HepG2 (cell line): ENCODE measurements at regions not wholly inside any gene's neighbourhood (a gene's known extent, or its start where the extent isn't known, plus 50 kb on each side); places are given as distances from the start of the nearest gene placed in this dataset.

Experiments used
- ESRRA ChIP-seq: sonication (generic); formaldehyde crosslinking; IDR thresholded peaks from 2 replicates; pipeline ENCODE4 v1.5.1; 2020; ENCODE audit warnings: mild to moderate bottlenecking, low read depth, missing genetic modification reagents
- JUND ChIP-seq: sonication (generic); formaldehyde crosslinking; IDR thresholded peaks from 2 replicates; pipeline ENCODE4 v1.8.0; 2022; ENCODE audit warnings: mild to moderate bottlenecking, missing genetic modification reagents
- KDM1A ChIP-seq: IDR thresholded peaks from 2 replicates; pipeline ENCODE4 v1.6.1; 2016; ENCODE audit warnings: missing compliant biosample characterization
- KLF6 ChIP-seq: IDR thresholded peaks from 2 replicates; pipeline ENCODE4 v1.8.0; 2016; ENCODE audit warnings: missing biosample characterization, missing genetic modification reagents
- NR2F1 ChIP-seq, 2 experiments: fragments of 450-650 bp in 1 of 2; formaldehyde crosslinking in 1 of 2; IDR thresholded peaks; 2 replicates each; pipeline versions ENCODE4 v1.5.0 to v1.6.1; 2016 to 2020; ENCODE audit warnings: mild to moderate bottlenecking in 1 of 2, missing compliant biosample characterization in 1 of 2, missing genetic modification reagents in 1 of 2, moderate library complexity in 1 of 2
- SMC3 ChIP-seq: IDR thresholded peaks from 2 replicates; pipeline ENCODE4 v1.6.1; 2011; ENCODE audit warnings: low read length, improper control_type of control experiment
- ZFP36 ChIP-seq: fragments of 150-350 bp; IDR thresholded peaks from 2 replicates; pipeline ENCODE4 v1.6.1; 2018; ENCODE audit warnings: borderline replicate concordance, low read length, low read depth; ENCODE audit not compliant: partially characterized antibody
- ZNF619 ChIP-seq: sonication (generic); formaldehyde crosslinking; IDR thresholded peaks from 2 replicates; pipeline ENCODE4 v1.4.0; 2020; ENCODE audit warnings: mild to moderate bottlenecking, missing genetic modification reagents
- ZNF839 ChIP-seq: sonication (generic); formaldehyde crosslinking; IDR thresholded peaks from 2 replicates; pipeline ENCODE4 v1.4.0; 2020; ENCODE audit warnings: missing genetic modification reagents, mild to moderate bottlenecking, borderline replicate concordance
- TF ChIP-seq, protein P1 (sequence below): IDR thresholded peaks from 2 replicates; pipeline ENCODE4 v1.6.1; 2012; ENCODE audit warnings: inconsistent platforms
- TF ChIP-seq, protein P2 (sequence below): sonication (generic); formaldehyde crosslinking; IDR thresholded peaks from 2 replicates; pipeline ENCODE4 v1.9.0; 2021; ENCODE audit warnings: missing genetic modification reagents, borderline replicate concordance

- TF ChIP-seq, protein P1, sequence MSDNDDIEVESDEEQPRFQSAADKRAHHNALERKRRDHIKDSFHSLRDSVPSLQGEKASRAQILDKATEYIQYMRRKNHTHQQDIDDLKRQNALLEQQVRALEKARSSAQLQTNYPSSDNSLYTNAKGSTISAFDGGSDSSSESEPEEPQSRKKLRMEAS = no peak
- TF ChIP-seq, protein P2, sequence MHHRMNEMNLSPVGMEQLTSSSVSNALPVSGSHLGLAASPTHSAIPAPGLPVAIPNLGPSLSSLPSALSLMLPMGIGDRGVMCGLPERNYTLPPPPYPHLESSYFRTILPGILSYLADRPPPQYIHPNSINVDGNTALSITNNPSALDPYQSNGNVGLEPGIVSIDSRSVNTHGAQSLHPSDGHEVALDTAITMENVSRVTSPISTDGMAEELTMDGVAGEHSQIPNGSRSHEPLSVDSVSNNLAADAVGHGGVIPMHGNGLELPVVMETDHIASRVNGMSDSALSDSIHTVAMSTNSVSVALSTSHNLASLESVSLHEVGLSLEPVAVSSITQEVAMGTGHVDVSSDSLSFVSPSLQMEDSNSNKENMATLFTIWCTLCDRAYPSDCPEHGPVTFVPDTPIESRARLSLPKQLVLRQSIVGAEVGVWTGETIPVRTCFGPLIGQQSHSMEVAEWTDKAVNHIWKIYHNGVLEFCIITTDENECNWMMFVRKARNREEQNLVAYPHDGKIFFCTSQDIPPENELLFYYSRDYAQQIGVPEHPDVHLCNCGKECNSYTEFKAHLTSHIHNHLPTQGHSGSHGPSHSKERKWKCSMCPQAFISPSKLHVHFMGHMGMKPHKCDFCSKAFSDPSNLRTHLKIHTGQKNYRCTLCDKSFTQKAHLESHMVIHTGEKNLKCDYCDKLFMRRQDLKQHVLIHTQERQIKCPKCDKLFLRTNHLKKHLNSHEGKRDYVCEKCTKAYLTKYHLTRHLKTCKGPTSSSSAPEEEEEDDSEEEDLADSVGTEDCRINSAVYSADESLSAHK = no peak
- TF ChIP-seq ZFP36 (no peak), NR2F1 (CRISPR knock-in tag; IDR thresholded peaks at IDR 0.05) (no peak), KLF6 (no peak), ZNF619 (CRISPR knock-in tag) (no peak), JUND (CRISPR knock-in tag) (no peak), ZNF839 (CRISPR knock-in tag) (no peak), ESRRA (CRISPR knock-in tag) (no peak), SMC3 (no peak), KDM1A (CRISPR knock-in tag) (no peak)
Measured at GRCh38 chr12:92235703-92236472, 90.2 kb upstream of the BTG1 start.
